NCI-H146 treated with DMSO at 0.1 percent for 48 hours (cell line): ENCODE measurements at regions not wholly inside any gene's neighbourhood (a gene's known extent, or its start where the extent isn't known, plus 50 kb on each side); places are given as distances from the start of the nearest gene placed in this dataset.

Experiments
- DNase-seq: peaks from one replicate; lab custom pipeline; 2025; ENCODE audit not compliant: unreplicated experiment; lab: John Stamatoyannopoulos, UW

- no peak for DNase-seq
Observed at GRCh38 chr9:16092142-16093091, 539.6 kb downstream of the CCDC171 start.

GRCh38 chr9:16098306-16098705, 545.5 kb downstream of the CCDC171 start:
- no peak for DNase-seq

- DNase-seq: no peak
Observed at GRCh38 chr9:16099732-16100536, 547.1 kb downstream of the CCDC171 start.

GRCh38 chr9:16100537-16101091, 547.8 kb downstream of the CCDC171 start:
- no peak for DNase-seq

GRCh38 chr9:16102154-16102553, 549.3 kb downstream of the CCDC171 start:
- no peak for DNase-seq

GRCh38 chr9:16103620-16104397, 551.0 kb downstream of the CCDC171 start:
- DNase-seq: no peak

- no peak for DNase-seq
Observed at GRCh38 chr9:16105168-16106020, 552.6 kb downstream of the CCDC171 start.

- peak; percentile 49 for DNase-seq
Observed at GRCh38 chr9:16106021-16106571, 553.3 kb downstream of the CCDC171 start.

GRCh38 chr9:16112116-16112515, 559.3 kb downstream of the CCDC171 start:
- no peak for DNase-seq

GRCh38 chr9:16115994-16116393, 563.2 kb downstream of the CCDC171 start:
- no peak for DNase-seq

GRCh38 chr9:16118043-16118442, 565.2 kb downstream of the CCDC171 start:
- no peak for DNase-seq

GRCh38 chr9:16119261-16120230, 566.7 kb downstream of the CCDC171 start:
- no peak for DNase-seq

GRCh38 chr9:16120231-16120641, 567.4 kb downstream of the CCDC171 start:
- DNase-seq: no peak

- DNase-seq: no peak
Observed at GRCh38 chr9:16120727-16121126, 567.9 kb downstream of the CCDC171 start.

- DNase-seq: no peak
Observed at GRCh38 chr9:16121168-16121567, 568.3 kb downstream of the CCDC171 start.

GRCh38 chr9:16121601-16122286, 568.9 kb downstream of the CCDC171 start:
- no peak for DNase-seq

GRCh38 chr9:16125629-16126028, 572.8 kb downstream of the CCDC171 start:
- no peak for DNase-seq

GRCh38 chr9:16126042-16126441, 573.2 kb downstream of the CCDC171 start:
- DNase-seq: no peak
